Transverse colon (tissue), 4 donors: ENCODE measurements at regions not wholly inside any gene's neighbourhood (a gene's known extent, or its start where the extent isn't known, plus 50 kb on each side); places are given as distances from the start of the nearest gene placed in this dataset.

Source experiments
- DNase-seq: peaks from one replicate; pipeline ENCODE4 v3.0.0-alpha.2; 2019
- H3K27ac ChIP-seq, 4 donors: fragments of 200-600 bp; sonication (generic); 2 replicates each; pipeline ENCODE4 v1.5.1; 2016 to 2018; ENCODE audit warnings: inconsistent platforms in 4 of 4
- H3K27me3 ChIP-seq: fragments of 200-600 bp; sonication (generic); 2 replicates; pipeline ENCODE4 v1.5.1; 2017; ENCODE audit warnings: inconsistent platforms
- H3K36me3 ChIP-seq, 4 donors: fragments of 200-600 bp; sonication (generic); 2 replicates each; pipeline ENCODE4 v1.5.1; 2017 to 2019; ENCODE audit warnings: inconsistent platforms in 4 of 4
- H3K4me1 ChIP-seq, 4 donors: fragments of 200-600 bp; sonication (generic); 2 replicates each; pipeline ENCODE4 v1.5.1; 2017 to 2020; ENCODE audit warnings: inconsistent platforms in 4 of 4
- H3K4me3 ChIP-seq, 4 donors: fragments of 200-600 bp; sonication (generic); 1 replicate in 1 of 4; 2 replicates in 3 of 4; pipeline versions ENCODE4 v1.5.1 to v1.6.1; 2017 to 2019; ENCODE audit warnings: inconsistent platforms in 4 of 4
- H3K9me3 ChIP-seq, 2 donors: fragments of 200-600 bp; sonication (generic); 2 replicates each; pipeline ENCODE4 v1.5.1; 2017 to 2019; ENCODE audit warnings: inconsistent platforms in 2 of 2
- CTCF ChIP-seq, 5 experiments: fragments of 200-600 bp in 3 of 5; fragments of 450-650 bp in 2 of 5; sonication (generic) in 3 of 5; IDR thresholded peaks; 1 replicate in 2 of 5; 2 replicates in 3 of 5; pipeline ENCODE4 v1.5.1; 2016 to 2017; ENCODE audit warnings: antibody characterized with exemption in 5 of 5, inconsistent platforms in 3 of 5, mild to moderate bottlenecking in 2 of 5, moderate library complexity in 1 of 5
- EP300 ChIP-seq: sonication (generic); formaldehyde crosslinking; IDR thresholded peaks from one replicate; pipeline ENCODE4 v1.6.1; 2017; ENCODE audit warnings: antibody characterized with exemption, low read depth
- POLR2A ChIP-seq: fragments of 450-650 bp; IDR thresholded peaks from one replicate; pipeline ENCODE4 v1.6.1; 2016; ENCODE audit warnings: antibody characterized with exemption, mild to moderate bottlenecking, moderate library complexity
- POLR2AphosphoS5 ChIP-seq, 3 donors: sonication (generic); formaldehyde crosslinking; IDR thresholded peaks; one replicate each; pipeline ENCODE4 v1.6.1; 2016; ENCODE audit warnings: antibody characterized with exemption in 3 of 3
- WGBS, 2 donors: methylation state at CpG; one replicate each; pipeline ENCODE4 v1.1.5; 2018; ENCODE audit warnings: low coverage in 1 of 2; 5-methylcytosine and 5-hydroxymethylcytosine counted together
- in situ Hi-C, 4 donors: fragments of 200-750 bp; cut with MboI; loops; one replicate each; pipeline versions ENCODE4 v1.15.0 to v1.15.1; 2017; ENCODE audit warnings: low sequenced_read_pairs in 3 of 4, low pct_ligation_motif_present in 1 of 4, low pct_unique_long_range_greater_than_20kb in 1 of 4
- intact Hi-C: fragments of 100-400 bp; cut with DNase I; formaldehyde crosslinking; loops from one replicate; pipeline ENCODE4 v1.15.1; 2023; ENCODE audit warnings: low total_unique reads

- no peak overlapping the region for H3K27ac ChIP-seq
- H3K9me3 ChIP-seq, result no peaks in the 10 kb centered on the region
- no peak overlapping the region for H3K4me3 ChIP-seq
- WGBS, 2 donors, result 85 to 89% methylated on average over 4 of the region's 4 CpGs
- DNase-seq, result no peak
- in situ Hi-C loops (no loop called here), intact Hi-C loops (no loop called here)
- TF ChIP-seq EP300 (no peak), CTCF (IDR thresholded peaks at IDR 0.05) (no peak), POLR2A (no peak), POLR2AphosphoS5 (IDR thresholded peaks at IDR 0.05) (no peak)
- H3K36me3 ChIP-seq, result no peaks in the 10 kb centered on the region
- H3K27me3 ChIP-seq, result no peaks in the 10 kb centered on the region
- H3K4me1 ChIP-seq, result no peaks in the 10 kb centered on the region
Observed at GRCh38 chr2:176622792-176623191, 353.6 kb downstream of the MTX2 start.

GRCh38 chr2:176626796-176627195, 357.6 kb downstream of the MTX2 start:
- Histone ChIP-seq H3K36me3 (no peaks in the 10 kb centered on the region), H3K27me3 (no peaks in the 10 kb centered on the region), H3K4me3 (no peak overlapping the region), H3K27ac (no peak overlapping the region), H3K4me1 (no peaks in the 10 kb centered on the region), H3K9me3 (no peaks in the 10 kb centered on the region)
- no peak for TF ChIP-seq POLR2AphosphoS5 (IDR thresholded peaks at IDR 0.05)
- TF ChIP-seq CTCF (IDR thresholded peaks at IDR 0.05), result no peak
- TF ChIP-seq POLR2A, result no peak
- no peak for TF ChIP-seq EP300
- DNase-seq, result no peak
- in situ Hi-C loops (loop anchor here in 1 of 4 donors (25.0 kb wide), 1 partner anchor 164 kb away; no protein-coding TSS in a partner anchor), intact Hi-C loops (no loop called here)
- WGBS, 2 donors, result 76 to 79% methylated on average over 8 of the region's 8 CpGs

GRCh38 chr2:176628438-176628837, 359.2 kb downstream of the MTX2 start:
- Histone ChIP-seq H3K27ac (no peak overlapping the region), H3K9me3 (no peaks in the 10 kb centered on the region), H3K27me3 (no peaks in the 10 kb centered on the region), H3K4me1 (no peaks in the 10 kb centered on the region), H3K4me3 (no peak overlapping the region), H3K36me3 (no peaks in the 10 kb centered on the region)
- intact Hi-C loops (no loop called here), in situ Hi-C loops (loop anchor here in 1 of 4 donors (25.0 kb wide), 1 partner anchor 166 kb away; no protein-coding TSS in a partner anchor)
- DNase-seq, result no peak
- TF ChIP-seq POLR2A, result no peak
- TF ChIP-seq EP300, result no peak
- TF ChIP-seq POLR2AphosphoS5 (IDR thresholded peaks at IDR 0.05), result no peak
- TF ChIP-seq CTCF (IDR thresholded peaks at IDR 0.05), result no peak

DNA sequence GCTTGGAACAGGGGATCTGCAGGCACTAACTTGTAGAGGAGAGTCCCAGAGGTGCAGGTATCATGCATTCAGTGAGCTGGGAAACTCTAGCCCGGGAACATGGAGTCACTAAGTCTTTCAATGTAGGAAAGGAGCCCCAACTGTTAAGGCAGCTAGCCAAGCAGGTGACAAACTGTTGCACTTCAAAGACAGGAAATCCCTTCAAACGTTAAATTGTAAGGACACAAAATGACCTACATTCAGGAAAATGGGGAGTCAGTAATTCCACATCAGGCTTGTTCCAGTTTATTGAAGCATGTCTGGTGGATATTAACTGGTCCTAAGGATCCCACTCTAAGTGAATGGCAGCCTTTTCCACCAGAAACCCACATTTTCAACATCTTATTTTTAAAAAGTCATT, 364.5 kb downstream of the MTX2 start:
- DNase-seq, result no peak
- H3K9me3 ChIP-seq, result no peaks in the 10 kb centered on the region
- in situ Hi-C loops (loop anchor here (10.0 to 25.0 kb wide), 3 partner anchors 171 to 489 kb away; no protein-coding TSS in a partner anchor), intact Hi-C loops (loop anchor here (10.0 kb wide), 2 partner anchors 79 to 179 kb away; no protein-coding TSS in a partner anchor)
- no peak overlapping the region for H3K4me3 ChIP-seq
- no peak overlapping the region for H3K27ac ChIP-seq
- TF ChIP-seq POLR2A, result no peak
- no peak for TF ChIP-seq CTCF (IDR thresholded peaks at IDR 0.05)
- H3K27me3 ChIP-seq, result peaks cover 25% of the 10 kb centered on the region
- 35 to 41% methylated on average over 2 of the region's 2 CpGs for WGBS, 2 donors
- no peaks in the 10 kb centered on the region for H3K36me3 ChIP-seq
- H3K4me1 ChIP-seq, result peaks cover 0 to 9% (median 4%) of the 10 kb centered on the region in 4 donors
